HCT116 (cell line): ENCODE measurements at regions not wholly inside any gene's neighbourhood (a gene's known extent, or its start where the extent isn't known, plus 50 kb on each side); places are given as distances from the start of the nearest gene placed in this dataset.

ENCODE experiments used
- ATAC-seq: fragments of 200-7000 bp; cut with Tn5 transposase; 2 replicates; pipeline ENCODE4 v1.9.1; 2020; ENCODE audit warnings: mild to moderate bottlenecking, moderate library complexity
- BruUV-seq: library from RNA; stranded (reverse); fragments of 400-500 nt; replicated peaks from 2 replicates; lab custom pipeline; 2021; lab: Mats Ljungman, UMichigan
- CTCF ChIA-PET: fragments of 300-600 bp; sonication (Branson Sonifier 250); formaldehyde crosslinking; loops from one replicate; lab custom pipeline; 2021; ENCODE audit warnings: antibody characterized with exemption; lab: Charles Lee
- POLR2A ChIA-PET: fragments of 300-600, 350-600 bp; sonication (Branson Sonifier 250); formaldehyde crosslinking; loops from one replicate; lab custom pipeline; 2021; ENCODE audit warnings: antibody characterized with exemption; lab: Charles Lee
- RAD21 ChIA-PET, 2 experiments: fragments of 300-600 bp; sonication (Branson Sonifier 250); formaldehyde crosslinking; loops; one replicate each; lab custom pipeline; 2023; ENCODE audit warnings: low total read pairs in 2 of 2; ENCODE audit not compliant: uncharacterized antibody in 2 of 2, unreplicated experiment in 2 of 2, low non-redundant PET in 1 of 2; lab: Charles Lee
- DNase-seq: peaks from one replicate; pipeline ENCODE4 v3.0.0-alpha.2; 2010; ENCODE audit warnings: low read depth, low spot score
- H2AFZ ChIP-seq: fragments of 200-600 bp; shearing (Covaris generic), sonication (generic); 2 replicates; pipeline ENCODE4 v1.6.1; 2017; ENCODE audit warnings: low read depth, mixed run types, mixed read lengths, antibody characterized with exemption, low read length; ENCODE audit not compliant: poor library complexity, severe bottlenecking
- H3K27ac ChIP-seq: 2 replicates; pipeline ENCODE4 v1.5.1; 2012; ENCODE audit warnings: low read depth, low read length
- H3K27me3 ChIP-seq: fragments of 200-600 bp; sonication (generic); 2 replicates; pipeline ENCODE4 v1.6.1; 2016; ENCODE audit warnings: mixed run types, low read length, mixed read lengths; ENCODE audit not compliant: insufficient read depth
- H3K36me3 ChIP-seq, 2 experiments: fragments of 200-500 bp in 1 of 2; fragments of 200-600 bp in 1 of 2; sonication (Bioruptor generic) in 1 of 2; sonication (generic) in 1 of 2; 2 replicates each; pipeline versions ENCODE4 v1.5.1 to v1.6.1; 2014 to 2016; ENCODE audit warnings: low read length in 2 of 2, inconsistent platforms in 1 of 2, mixed read lengths in 1 of 2, mixed run types in 1 of 2; ENCODE audit not compliant: insufficient read depth in 2 of 2, control insufficient read depth in 1 of 2
- H3K4me1 ChIP-seq, 2 experiments: fragments of 200-600 bp in 1 of 2; sonication (generic) in 1 of 2; 2 replicates each; pipeline versions ENCODE4 v1.5.1 to v1.6.1; 2012 to 2017; ENCODE audit warnings: low read length in 2 of 2, inconsistent platforms in 1 of 2, mild to moderate bottlenecking in 1 of 2, mixed read lengths in 1 of 2, mixed run types in 1 of 2, moderate library complexity in 1 of 2; ENCODE audit not compliant: insufficient read depth in 2 of 2, control insufficient read depth in 1 of 2
- H3K4me2 ChIP-seq: fragments of 200-600 bp; sonication (generic); 2 replicates; pipeline ENCODE4 v1.6.1; 2017; ENCODE audit warnings: mixed run types, low read length, mixed read lengths
- H3K4me3 ChIP-seq, 2 experiments: fragments of 200-600 bp in 1 of 2; sonication (generic) in 1 of 2; replicated peaks in 1 of 2; 2 replicates each; pipeline ENCODE4 v1.5.1; 2011 to 2016; ENCODE audit warnings: low read length in 2 of 2, control low read depth in 1 of 2, low read depth in 1 of 2, mild to moderate bottlenecking in 1 of 2, mixed read lengths in 1 of 2, mixed run types in 1 of 2
- H3K79me2 ChIP-seq: fragments of 200-600 bp; sonication (generic); 2 replicates; pipeline ENCODE4 v1.6.1; 2017; ENCODE audit warnings: mild to moderate bottlenecking, mixed run types, low read length, moderate library complexity, mixed read lengths; ENCODE audit not compliant: insufficient read depth
- H3K9ac ChIP-seq: fragments of 200-600 bp; sonication (generic); 2 replicates; pipeline ENCODE4 v1.6.1; 2016; ENCODE audit warnings: low read length, mixed read lengths
- H3K9me2 ChIP-seq: fragments of 200-600 bp; sonication (generic), shearing (Covaris generic); 2 replicates; pipeline ENCODE4 v1.6.1; 2017; ENCODE audit warnings: mixed run types, mild to moderate bottlenecking, moderate library complexity; ENCODE audit not compliant: insufficient read depth
- H3K9me3 ChIP-seq, 2 experiments: fragments of 200-500 bp in 1 of 2; fragments of 200-600 bp in 1 of 2; sonication (Bioruptor generic) in 1 of 2; sonication (generic) in 1 of 2; 2 replicates each; pipeline ENCODE4 v1.6.1; 2014 to 2017; ENCODE audit warnings: low read length in 2 of 2, mixed read lengths in 2 of 2, inconsistent platforms in 1 of 2, low read depth in 1 of 2, mild to moderate bottlenecking in 1 of 2, mixed run types in 1 of 2, moderate library complexity in 1 of 2; ENCODE audit not compliant: control insufficient read depth in 1 of 2, insufficient read depth in 1 of 2
- H4K20me1 ChIP-seq: fragments of 200-600 bp; sonication (generic), shearing (Covaris generic); 2 replicates; pipeline ENCODE4 v1.6.1; 2017; ENCODE audit warnings: mixed run types, mild to moderate bottlenecking, moderate library complexity; ENCODE audit not compliant: insufficient read depth
- ATF3 ChIP-seq: IDR thresholded peaks from 2 replicates; pipeline ENCODE4 v1.6.1; 2012
- CBX3 ChIP-seq: IDR thresholded peaks from 2 replicates; pipeline ENCODE4 v1.6.1; 2012; ENCODE audit warnings: low read depth
- CTCF ChIP-seq, 3 experiments: fragments of 200-600 bp in 1 of 3; sonication (generic) in 1 of 3; IDR thresholded peaks in 2 of 3; conservative IDR thresholded peaks in 1 of 3; 2 replicates each; pipeline ENCODE4 v1.5.1; 2012 to 2017; ENCODE audit warnings: low read depth in 2 of 3, low read length in 2 of 3, antibody characterized with exemption in 1 of 3, borderline replicate concordance in 1 of 3, control low read depth in 1 of 3, mild to moderate bottlenecking in 1 of 3, mixed read lengths in 1 of 3, mixed run types in 1 of 3, moderate library complexity in 1 of 3; ENCODE audit not compliant: insufficient read depth in 1 of 3
- ELF1 ChIP-seq: IDR thresholded peaks from 2 replicates; pipeline ENCODE4 v1.6.1; 2012; ENCODE audit warnings: low read depth, borderline replicate concordance
- EZH2phosphoT487 ChIP-seq: fragments of 200-600 bp; IDR thresholded peaks from 2 replicates; pipeline ENCODE4 v1.6.1; 2018; ENCODE audit warnings: antibody characterized with exemption, borderline replicate concordance
- FOSL1 ChIP-seq: IDR thresholded peaks from 2 replicates; pipeline ENCODE4 v1.6.1; 2012; ENCODE audit warnings: low read depth
- MAX ChIP-seq: IDR thresholded peaks from 2 replicates; pipeline ENCODE4 v1.6.1; 2012
- RAD21 ChIP-seq: IDR thresholded peaks from 2 replicates; pipeline ENCODE4 v1.6.1; 2012; ENCODE audit warnings: low read depth, mild to moderate bottlenecking
- SIN3A ChIP-seq: IDR thresholded peaks from 2 replicates; pipeline ENCODE4 v1.6.1; 2012; ENCODE audit warnings: low read depth
- SP1 ChIP-seq: IDR thresholded peaks from 2 replicates; pipeline ENCODE4 v1.6.1; 2012; ENCODE audit warnings: low read depth
- SRF ChIP-seq: IDR thresholded peaks from 2 replicates; pipeline ENCODE4 v1.6.1; 2012; ENCODE audit warnings: low read depth
- YY1 ChIP-seq: IDR thresholded peaks from 2 replicates; pipeline ENCODE4 v1.6.1; 2011; ENCODE audit warnings: low read length, low read depth, moderate library complexity, mild to moderate bottlenecking; ENCODE audit not compliant: insufficient replicate concordance; ENCODE audit errors: extremely low read depth
- ZBTB33 ChIP-seq: IDR thresholded peaks from 2 replicates; pipeline ENCODE4 v1.6.1; 2011; ENCODE audit warnings: mild to moderate bottlenecking, low read length, moderate library complexity; ENCODE audit not compliant: insufficient replicate concordance; ENCODE audit errors: extremely low read depth
- ZFX ChIP-seq: fragments of 450-650 bp; IDR thresholded peaks from 2 replicates; pipeline ENCODE4 v1.6.1; 2017
- ZNF274 ChIP-seq: fragments of 200-500 bp; sonication (Bioruptor generic); IDR thresholded peaks from 2 replicates; pipeline ENCODE4 v1.6.1; 2014; ENCODE audit warnings: mild to moderate bottlenecking, low read depth, low read length, inconsistent platforms
- intact Hi-C: fragments of 100-400 bp; cut with micrococcal nuclease; formaldehyde crosslinking; loops from 2 replicates; pipeline ENCODE4 v1.10.0; 2022

- no peak for TF ChIP-seq CTCF (IDR thresholded peaks at IDR 0.05 in 2 of 3, conservative IDR thresholded peaks at IDR 0.05 in 1 of 3; ENCODE audit: borderline replicate concordance in 1 of 3, insufficient read depth in 1 of 3, low read depth in 2 of 3, low read length in 2 of 3)
Measured at GRCh38 chr14:57080691-57081090, 188.0 kb downstream of the EXOC5 start (continued).

- H3K36me3 ChIP-seq = no peaks in the 10 kb centered on the region
- no peak overlapping the region for H3K9ac ChIP-seq
- H3K9me3 ChIP-seq = no peaks in the 10 kb centered on the region
- no peaks in the 10 kb centered on the region for H3K79me2 ChIP-seq
- no peak overlapping the region for H2AFZ ChIP-seq
- ATAC-seq (no peak), DNase-seq (no peak)
- 0 out of 2 replicates have a peak, but pooled peaks cover 3% of the 10 kb centered on the region for H3K9me2 ChIP-seq
- intact Hi-C loops = no loop called here
- no peaks in the 10 kb centered on the region for H4K20me1 ChIP-seq
- no peak overlapping the region for H3K4me2 ChIP-seq
- ChIA-PET RAD21 (no interaction called here), POLR2A (no interaction called here), CTCF (no interaction called here)
- peaks cover 26% of the 10 kb centered on the region for H3K27me3 ChIP-seq
- H3K4me1 ChIP-seq = no peaks in the 10 kb centered on the region
- no TSS peak for BruUV-seq
- H3K4me3 ChIP-seq = no peak overlapping the region
- H3K27ac ChIP-seq = no peak overlapping the region
- TF ChIP-seq ZBTB33 (no peak), YY1 (no peak), ZNF274 (no peak), CTCF (IDR thresholded peaks at IDR 0.05 in 2 of 3, conservative IDR thresholded peaks at IDR 0.05 in 1 of 3; ENCODE audit: borderline replicate concordance in 1 of 3, insufficient read depth in 1 of 3, low read depth in 2 of 3, low read length in 2 of 3) (no peak), SP1 (no peak), MAX (no peak), SRF (no peak), RAD21 (no peak), EZH2phosphoT487 (no peak), ELF1 (no peak), ATF3 (no peak), ZFX (no peak), FOSL1 (no peak), CBX3 (no peak), SIN3A (no peak)
Measured at GRCh38 chr14:57078054-57078453, 190.7 kb downstream of the EXOC5 start.
